HG03520 (cell line): ENCODE measurements at regions not wholly inside any gene's neighbourhood (a gene's known extent, or its start where the extent isn't known, plus 50 kb on each side); places are given as distances from the start of the nearest gene placed in this dataset.
A peak's percentile ranks its signal among the peaks of the same experiment; 100 is the strongest.
"Not testable (repeated sequence)": the region's sequence is repeated elsewhere in the genome, so short reads cannot be mapped to it uniquely, and the experiment has no call there.

Source experiments
- ATAC-seq: cut with Tn5 transposase; IDR thresholded peaks from one replicate; pipeline ENCODE4 v1.9.1; 2021; ENCODE audit warnings: mild to moderate bottlenecking, moderate library complexity; ENCODE audit not compliant: unreplicated experiment

DNA sequence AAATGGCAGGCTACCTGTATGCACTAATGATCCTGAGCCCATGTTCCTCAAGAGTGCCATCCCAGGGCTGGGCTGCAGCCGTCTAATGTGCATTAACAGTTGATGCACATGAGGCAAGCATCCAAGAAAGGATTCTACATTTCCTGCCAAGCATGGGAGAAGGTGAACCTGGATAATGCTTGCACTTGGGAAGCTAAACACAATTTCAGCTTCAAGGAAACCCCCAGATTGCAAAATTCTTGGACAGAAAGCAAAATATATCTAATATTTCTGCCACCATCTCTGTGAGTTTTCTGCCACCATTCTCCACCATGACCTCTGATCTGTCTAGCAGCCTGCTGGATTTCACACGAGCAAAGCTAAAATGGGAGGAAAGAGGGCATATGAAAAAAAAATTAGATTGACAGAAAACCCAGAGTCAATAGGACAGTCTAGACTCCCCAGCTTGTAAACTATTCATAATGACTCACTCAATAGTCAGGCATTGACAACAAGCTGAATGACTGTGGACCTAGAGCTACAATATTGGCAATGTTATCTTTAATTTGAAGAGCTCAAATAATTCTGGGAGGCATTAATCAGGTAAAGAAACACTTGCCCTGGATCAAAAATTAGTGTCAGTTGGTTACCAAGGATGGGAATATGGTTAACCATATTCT, 91.9 kb upstream of the BCL2L14 start:
- no peak for ATAC-seq

DNA sequence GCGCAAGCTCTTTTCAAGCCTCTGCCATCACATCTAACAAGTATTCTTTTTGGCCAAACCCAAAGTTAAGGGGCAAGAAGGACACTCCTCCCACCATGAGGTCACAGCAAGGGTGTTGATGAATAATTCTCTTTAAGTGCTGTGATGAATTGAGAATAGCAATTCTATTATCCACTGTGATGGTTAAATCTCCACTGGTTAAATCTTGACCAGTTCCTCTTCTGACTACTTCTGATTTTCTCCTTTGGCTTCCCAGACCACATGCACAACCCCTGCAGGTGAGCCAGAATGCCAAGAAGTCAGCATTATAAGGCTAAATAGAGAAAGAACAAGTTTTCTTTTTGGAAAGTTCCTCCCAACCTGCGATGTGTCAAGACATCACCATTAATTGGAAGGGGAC, 90.6 kb upstream of the BCL2L14 start:
- no peak for ATAC-seq

DNA sequence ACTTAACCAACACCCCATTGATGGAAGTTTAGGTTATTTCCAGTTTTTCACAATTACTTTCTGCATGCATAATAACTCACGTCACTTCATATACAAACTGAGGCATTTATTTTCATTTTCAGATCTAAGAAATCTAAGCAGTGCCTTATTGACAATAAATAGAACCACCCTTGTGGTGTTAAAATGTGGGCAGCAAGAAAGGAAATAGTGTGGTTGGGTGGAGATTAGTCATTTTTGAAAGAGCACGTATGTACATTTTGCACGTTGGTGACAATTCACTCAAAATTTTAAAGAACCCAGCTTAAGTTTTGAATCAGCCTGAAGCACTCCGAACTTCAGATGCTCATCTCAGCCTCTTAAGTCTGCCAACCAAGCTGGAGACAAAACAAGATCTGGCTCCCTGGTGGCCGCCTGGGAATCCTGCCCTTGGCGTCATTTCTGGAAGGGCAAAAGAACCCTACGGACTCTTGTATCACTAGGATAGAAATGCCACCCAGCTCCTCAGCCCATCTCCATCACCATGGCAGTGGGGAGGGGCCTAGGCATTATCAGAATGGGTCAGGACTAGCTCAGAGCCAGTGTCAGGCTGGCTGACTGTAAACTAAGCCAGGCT, 89.5 kb upstream of the BCL2L14 start:
- ATAC-seq: peak; percentile 86

DNA sequence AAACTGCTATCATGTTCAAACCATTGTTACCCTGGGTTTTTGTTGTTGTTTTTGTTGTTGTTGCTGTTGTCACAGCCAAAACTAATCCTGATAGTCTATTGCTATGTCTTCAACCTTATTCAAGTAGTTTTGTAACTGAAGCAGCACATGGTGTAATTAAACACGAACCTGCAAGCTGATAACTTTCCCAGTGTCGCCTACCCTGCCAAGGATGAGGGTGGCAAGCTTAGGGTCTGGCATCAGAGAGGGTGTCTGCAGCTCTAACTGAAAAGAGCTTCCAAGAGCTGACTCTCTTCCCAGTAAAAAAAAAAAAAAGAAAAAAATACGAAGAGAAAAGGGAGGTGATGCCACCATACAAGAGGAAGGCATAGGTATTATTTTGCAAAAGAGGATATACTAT, 86.3 kb upstream of the BCL2L14 start:
- no peak for ATAC-seq

DNA sequence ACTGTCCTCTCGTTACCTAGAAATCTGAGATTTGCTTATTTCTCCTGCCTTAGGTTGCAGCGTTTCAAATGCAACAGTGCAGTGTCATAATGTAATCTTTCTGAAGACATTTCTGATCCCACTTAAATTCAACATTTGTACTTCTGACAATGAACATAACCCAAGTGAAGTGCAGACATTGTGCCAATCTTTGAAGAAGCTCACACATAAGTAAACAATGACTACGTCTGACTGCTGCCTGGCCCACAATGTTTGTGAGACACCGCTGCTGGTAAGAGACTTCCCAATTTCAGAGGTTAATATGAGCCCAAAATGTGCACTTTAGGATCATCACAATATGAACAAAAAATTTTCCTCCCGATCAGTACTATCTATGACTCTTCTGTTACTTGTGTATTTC, 84.6 kb upstream of the BCL2L14 start:
- ATAC-seq: no peak

DNA sequence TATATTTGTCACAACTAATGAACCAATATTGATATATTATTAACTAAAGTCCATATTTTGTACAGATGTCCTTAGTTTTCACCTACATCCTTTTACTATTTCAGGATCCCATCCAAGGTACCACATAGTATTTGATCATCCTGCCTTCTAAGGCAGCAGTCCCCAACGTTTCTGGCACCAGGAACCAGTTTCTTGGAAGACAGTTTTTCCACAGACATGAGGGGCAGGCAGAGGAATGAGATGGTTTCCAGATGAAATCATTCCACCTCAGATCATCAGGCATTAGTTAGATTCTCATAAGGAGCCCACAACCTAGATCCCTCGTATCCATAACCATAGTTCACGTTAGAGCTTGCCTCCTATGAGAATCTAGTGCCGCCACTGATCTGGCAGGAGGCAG, 82.8 kb upstream of the BCL2L14 start:
- ATAC-seq: no peak

DNA sequence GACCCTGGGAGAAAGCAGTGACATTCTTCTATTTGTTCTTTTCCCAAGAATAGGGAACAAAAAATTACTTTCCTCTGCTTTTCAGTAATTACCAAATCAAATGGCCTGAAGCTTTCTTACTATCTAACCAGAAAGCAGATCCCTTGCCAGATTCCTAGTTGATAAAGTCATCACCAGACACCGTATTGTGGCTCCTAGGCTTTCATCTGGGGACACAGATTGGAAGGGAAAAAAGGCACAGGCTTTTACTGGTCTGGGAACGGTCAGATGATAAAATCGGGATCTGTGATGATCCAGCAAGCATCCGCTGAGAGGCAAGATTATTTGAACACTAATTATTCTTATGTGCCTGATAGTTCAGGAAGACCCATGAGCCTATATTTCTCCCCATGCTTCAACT, 79.1 kb upstream of the BCL2L14 start:
- no peak for ATAC-seq

DNA sequence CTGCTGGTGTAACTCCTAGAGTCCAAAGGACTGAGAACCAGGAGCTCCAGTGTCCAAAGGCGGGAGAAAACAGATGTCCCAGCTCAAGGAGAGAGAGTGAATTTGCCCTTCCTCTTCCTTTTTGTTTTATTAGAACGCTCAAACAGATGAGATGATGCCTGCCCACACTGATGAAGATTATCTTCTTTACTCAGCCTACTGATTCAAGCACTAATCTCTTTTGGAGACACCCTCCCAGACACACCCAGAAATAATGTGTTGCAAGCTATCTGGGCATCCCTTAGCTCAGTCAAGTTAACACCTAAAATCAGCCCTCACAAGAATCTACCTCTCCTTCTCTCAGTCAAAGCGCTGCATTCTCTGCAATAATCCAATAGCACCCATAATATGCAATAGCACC, 78.2 kb upstream of the BCL2L14 start:
- ATAC-seq: no peak

DNA sequence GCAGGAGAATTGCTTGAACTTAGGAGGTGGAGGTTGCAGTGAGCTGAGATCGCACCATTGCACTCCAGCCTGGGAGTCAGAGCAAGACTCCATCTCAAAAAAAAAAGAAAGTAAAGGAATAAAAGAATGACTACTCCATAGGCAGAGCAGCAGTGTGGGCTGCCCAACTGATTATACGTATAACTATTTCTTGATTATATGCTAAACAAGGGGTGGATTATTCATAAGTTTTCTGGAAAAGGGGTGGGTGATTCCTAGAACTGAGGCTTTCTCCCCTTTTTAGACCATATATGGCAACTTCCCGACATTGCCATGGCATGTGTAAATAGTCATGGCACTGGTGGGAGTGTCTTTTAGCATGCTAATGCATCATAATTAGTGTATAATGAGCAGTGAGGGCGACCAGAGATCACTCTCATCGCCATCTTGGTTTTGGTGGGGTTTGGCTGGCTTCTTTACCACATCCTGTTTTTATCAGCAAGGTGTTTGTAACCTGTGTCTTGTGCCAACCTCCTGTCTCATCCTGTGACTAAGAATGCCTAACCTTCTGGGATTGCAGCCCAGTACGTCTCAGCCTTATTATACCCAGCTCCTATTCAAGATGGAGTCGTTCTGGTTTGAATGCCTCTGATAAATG, 72.3 kb upstream of the BCL2L14 start:
- ATAC-seq: not testable (repeated sequence)

DNA sequence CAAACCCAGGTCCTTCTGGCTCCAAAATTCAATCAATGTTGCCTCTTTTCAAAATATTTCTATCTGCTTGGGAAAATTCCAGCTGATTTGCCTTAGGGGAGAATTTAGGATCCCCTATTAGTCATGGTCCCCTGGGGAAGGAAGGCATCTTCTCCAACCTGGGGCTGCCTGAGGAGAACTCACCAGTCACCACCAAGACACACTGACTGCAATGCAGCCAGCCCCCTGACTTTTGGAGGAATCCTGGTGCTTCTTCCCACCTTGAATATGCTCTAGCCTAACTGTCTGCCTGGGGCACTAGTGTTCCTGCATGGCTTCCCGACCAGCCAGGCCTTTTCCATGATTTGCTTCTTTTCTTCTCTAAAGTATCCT, 71.8 kb upstream of the BCL2L14 start:
- ATAC-seq: no peak

DNA sequence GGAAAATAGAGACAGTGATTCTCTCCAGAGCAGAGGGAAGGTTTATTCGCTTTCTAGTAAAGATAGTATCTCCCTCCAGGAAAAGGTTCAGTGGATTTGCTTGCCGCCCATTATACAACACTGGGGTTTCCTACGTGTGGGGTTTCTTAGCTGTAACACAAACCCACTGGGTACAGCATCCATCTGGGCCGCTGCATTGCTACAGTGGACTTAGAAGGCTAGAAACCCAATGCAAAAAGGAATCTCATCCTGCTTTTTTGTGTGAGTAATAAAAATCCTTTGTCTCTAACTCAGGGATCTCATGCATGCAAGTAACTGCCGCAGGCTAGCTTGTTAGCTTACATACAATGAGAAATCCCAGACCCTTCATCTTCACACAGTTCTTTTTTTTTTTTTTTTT, 67.1 kb upstream of the BCL2L14 start:
- ATAC-seq: no peak

DNA sequence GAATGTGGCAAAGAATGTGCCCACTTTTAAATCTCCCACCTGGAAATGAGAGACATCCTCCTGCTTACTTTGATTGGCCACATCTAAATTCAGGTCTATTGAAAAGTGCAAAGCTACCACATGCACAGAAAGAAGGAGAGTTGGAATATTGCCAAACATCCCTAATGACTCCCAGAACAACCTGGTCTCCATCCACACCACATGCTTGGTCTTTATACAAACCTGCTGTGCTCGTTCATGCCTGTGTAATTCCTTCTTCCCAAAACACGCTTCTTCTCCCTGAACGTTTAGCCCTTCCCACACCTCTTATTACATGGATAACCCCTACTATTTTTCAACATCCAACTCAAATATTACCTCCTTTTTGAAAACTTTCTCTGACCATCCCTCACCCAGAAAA, 66.2 kb upstream of the BCL2L14 start:
- no peak for ATAC-seq

DNA sequence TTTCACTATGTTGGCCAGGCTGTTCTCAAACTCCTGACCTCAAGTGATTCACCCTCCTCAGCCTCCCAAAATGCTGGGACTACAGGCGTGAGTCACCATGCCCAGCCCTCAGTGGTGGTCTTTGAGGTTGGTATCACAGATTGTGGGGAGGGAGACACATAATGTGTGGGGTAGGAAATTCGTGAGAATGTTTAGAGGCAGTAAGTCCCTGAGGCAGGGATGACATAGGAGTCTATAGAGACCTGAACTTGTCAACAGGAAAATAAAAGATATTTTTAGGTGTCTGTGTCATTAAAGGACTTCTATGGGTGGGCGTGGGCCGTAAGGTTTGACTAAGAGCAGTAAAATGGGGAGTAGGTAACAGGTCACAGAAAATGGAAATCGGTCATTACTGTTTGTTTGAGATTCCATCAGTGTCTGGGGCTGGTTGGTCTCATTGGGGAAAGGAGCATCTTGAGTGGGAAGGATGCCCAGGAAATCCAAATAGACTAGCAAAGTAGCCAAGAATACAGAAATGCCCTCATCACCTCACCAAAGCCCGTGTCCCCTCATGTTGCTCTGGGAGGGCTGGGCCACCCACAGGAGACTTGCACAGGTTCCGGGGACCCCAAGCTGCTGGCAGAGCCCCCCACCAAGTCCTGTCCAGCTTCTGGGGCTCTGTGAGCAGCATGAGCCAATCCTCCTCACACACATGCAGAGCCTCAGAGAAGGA, 63.6 kb upstream of the BCL2L14 start:
- no peak for ATAC-seq

DNA sequence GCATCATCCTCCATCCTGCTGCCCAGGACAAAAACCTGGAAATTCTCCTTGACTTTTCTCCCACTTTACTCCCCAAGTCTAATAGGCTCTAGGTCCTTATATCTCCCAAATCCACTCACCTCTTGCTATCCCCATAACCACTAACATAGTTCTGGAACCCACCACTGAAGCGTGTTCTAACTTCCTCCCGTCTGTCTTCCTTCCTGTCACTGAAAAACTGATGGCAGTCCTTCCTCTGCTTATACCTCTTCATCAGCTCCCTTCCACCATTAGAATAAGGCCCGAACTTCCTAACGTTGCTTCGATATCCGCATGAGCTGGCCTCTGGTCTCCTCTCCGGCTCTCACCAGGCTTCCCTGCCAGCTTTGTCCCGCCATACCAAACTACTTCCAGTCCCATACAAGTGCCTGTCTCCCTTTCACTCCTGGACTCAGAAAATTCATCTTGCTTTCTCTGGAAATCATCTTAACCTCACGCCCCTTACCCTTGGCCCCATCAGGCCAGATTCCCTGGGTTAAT, 63.0 kb upstream of the BCL2L14 start:
- ATAC-seq: no peak

DNA sequence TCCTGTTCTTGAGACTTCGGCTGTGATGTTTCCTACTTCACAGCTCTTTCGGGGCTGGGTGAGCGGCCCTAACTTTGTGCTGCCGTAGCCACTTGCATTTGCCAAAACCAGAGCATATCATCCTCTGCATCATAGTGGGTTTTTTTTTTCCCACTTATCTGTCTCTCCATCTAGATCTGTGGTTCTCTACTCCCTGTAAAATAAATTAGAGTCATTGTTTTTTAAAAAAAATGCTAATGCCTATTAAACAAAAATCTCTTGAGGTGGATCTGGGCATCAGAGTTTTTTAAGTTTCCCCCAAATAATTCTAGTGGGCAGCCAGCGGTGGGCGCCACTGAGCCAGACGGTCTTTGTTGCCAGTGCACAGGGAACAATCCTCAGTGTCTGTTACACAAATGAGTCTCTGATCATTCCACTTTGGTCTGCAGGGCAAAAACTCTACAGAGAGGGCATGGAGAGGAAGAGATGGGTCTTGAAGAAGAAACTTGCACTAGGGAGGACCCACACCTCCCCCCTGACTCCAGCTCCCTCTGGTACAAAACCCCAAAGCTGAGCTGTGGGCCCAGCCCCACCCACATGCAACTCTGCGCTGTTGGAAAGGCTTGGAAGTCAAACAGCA, 62.4 kb upstream of the BCL2L14 start:
- no peak for ATAC-seq

DNA sequence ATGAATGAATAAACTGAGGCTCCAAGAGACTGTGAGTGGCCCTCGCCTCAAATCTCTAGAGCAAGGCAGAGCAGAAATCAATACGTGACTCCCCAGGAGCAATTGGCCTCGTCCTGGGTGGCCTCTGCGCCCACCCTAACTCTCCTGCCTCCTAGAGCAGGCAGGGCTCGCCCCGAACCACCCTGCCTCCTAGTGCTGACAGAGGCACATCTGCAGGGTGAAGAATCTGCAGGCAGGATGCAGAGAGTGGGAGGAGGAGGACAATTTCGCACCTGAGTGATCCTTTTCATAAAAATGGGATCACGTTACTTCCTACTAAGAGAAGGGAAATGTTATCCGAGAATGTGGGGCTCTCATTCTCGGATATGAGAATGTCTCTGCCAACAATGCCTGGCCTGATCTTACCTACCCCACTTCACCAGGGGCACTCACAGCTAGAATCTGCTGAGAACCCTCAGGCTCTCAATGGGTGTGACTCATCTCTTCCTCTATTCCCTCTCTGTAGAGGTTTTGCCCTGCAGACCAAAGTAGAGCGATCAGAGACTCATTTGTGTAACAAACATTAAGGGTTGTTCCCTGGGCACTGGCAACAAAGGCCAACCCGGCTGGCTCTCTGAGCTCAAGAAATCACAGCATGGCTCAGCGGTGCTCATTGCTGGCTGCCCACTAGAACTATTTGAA, 61.7 kb upstream of the BCL2L14 start:
- ATAC-seq: peak; percentile 33

DNA sequence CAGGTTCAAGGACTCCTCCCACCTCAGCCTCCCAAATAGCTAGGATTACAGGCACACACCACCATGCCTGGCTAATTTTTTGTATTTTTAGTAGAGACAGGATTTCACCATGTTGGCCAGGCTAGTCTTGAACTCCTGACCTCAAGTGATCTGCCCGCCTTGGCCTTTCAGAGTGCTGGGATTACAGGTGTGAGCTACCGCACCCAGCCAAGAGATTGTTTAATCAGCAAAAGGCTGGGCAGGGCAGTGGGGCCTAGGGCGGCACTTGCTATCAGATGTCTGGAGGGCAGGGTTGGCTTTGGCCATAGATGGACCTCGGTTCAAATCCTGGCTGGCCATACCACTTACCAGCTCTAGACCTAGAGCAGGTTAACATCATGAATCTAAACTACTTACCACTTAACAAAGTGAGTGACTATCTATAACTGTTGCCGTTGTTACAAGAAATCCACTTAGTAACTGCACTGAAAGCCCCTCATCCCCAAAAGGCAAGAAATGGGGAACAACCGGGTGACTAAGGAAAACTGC, 60.9 kb upstream of the BCL2L14 start:
- ATAC-seq: not testable (repeated sequence)

DNA sequence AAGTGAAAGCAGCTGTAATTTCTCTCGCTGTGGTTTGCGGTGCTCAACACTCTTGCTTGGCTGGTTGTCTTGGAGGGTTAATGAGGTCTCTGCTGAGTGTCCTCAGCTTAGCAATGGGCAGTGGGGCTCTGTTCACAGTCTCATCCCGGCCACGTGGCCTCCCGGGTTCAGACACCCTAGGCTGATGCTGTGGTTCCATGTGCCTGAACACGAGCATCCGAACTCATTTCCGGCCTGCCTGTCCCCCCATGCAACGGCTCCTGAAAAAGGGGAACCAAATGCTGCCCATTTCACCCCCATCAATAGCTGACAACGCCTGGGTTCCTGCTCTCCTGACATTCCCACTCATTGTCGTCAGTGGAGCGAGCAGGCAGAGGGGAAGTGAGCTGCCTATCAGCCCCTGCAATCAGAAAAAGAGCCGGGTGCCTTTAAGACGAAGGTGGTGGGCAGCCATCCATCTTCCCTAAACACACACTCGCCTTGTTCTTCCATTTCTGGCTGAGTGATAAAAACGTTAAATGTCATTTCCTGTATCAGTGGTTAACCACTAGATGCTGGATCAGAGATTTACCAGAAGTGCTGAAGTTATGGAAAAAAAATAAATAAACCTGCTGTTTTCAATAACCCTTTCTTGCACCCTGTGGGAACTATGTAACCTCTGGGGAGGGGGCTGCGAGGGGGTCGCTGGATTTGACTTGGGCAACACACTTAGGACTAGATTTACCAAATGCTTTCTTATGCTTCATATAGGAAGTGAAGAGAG, 60.3 kb upstream of the BCL2L14 start:
- ATAC-seq: peak; percentile 41

DNA sequence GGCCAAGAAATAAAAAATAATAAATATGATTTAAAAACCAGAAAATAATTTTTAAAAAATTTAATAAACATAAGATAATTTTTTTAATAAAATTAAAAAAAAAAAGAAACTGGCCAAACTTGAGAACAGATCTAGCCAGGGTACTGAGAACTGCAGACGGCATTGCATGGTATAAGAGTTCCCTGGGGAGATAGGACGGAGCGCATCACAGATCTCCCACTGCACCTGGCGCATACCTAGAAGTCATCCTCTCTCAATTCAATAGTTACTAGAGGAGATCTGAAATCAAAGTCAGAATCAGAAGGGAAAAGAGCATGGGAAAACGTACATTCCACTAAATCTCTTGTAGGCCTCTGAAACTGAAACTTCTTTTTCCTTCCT, 58.9 kb upstream of the BCL2L14 start:
- ATAC-seq: no peak
